ENCODE measurements at regions not wholly inside any gene's neighbourhood (a gene's known extent, or its start where the extent isn't known, plus 50 kb on each side); places are given as distances from the start of the nearest gene placed in this dataset.

DNA sequence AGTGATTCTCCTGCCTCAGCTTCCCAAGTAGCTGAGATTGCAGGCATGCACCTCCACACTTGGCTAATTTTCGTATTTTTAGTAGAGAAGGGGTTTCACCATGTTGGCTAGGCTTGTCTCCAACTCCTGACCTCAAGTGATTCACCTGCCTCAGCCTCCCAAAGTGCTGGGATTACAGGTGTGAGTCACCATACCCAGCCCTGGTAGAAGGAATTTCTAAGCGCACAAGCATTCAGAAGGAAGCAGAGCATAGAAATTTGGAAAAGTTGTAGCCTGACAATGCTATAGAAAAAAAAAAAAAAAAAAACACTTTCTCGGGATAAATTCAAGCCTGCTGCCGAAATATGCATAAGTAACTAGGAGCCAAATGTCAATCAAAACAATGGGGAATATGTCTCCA, 249.4 kb downstream of the GRB14 start:
- TF ChIP-seq EZH2 (IDR thresholded peaks at IDR 0.05; ENCODE audit: insufficient read depth, poor library complexity, severe bottlenecking) (no peak), EZH2phosphoT487 (IDR thresholded peaks at IDR 0.05; ENCODE audit: insufficient read depth, low read depth) (no peak)
